ENCODE measurements at regions not wholly inside any gene's neighbourhood (a gene's known extent, or its start where the extent isn't known, plus 50 kb on each side); places are given as distances from the start of the nearest gene placed in this dataset.

DNA sequence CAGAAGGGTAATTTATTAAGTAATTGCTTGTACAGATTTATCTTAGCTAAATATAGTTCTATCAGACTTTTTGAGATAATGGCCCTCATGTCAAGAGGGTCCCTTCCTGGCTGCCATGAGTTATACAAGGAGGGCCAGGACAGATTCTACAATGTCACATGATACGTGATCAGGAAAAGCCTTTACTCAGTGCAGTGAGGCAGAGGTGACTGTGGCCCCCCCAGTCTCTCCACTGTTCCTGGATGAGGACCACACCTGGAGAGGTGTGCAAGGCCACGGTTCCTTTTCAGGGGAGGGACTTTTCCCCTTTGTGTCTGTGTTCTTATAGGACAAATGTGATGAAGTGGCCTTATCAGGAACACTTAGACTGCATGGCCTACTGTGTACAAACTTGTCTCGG lies 54.3 kb upstream of the LRCH1 start:
- H3K4me1 Mint-ChIP-seq (ENCODE audit: low read depth, unreplicated experiment): no peaks in the 10 kb centered on the region
- H3K27ac Mint-ChIP-seq (ENCODE audit: unreplicated experiment): no peak overlapping the region
- DNase-seq (ENCODE audit: low read depth) (no peak), FAIRE-seq (no peak)
- no peak overlapping the region for H3K27ac ChIP-seq (ENCODE audit: low read depth, low read length)
- H2AFZ ChIP-seq (ENCODE audit: low read depth, low read length): no peak overlapping the region
- H3K27me3 Mint-ChIP-seq (ENCODE audit: low read depth, unreplicated experiment): peaks cover 5% of the 10 kb centered on the region
- no peak overlapping the region for H3K4me3 ChIP-seq (ENCODE audit: insufficient read depth, low read depth, low read length)
- TF ChIP-seq EZH2 (IDR thresholded peaks at IDR 0.05; ENCODE audit: insufficient read depth, low read length): no peak
- TF ChIP-seq CTCF (IDR thresholded peaks at IDR 0.05; ENCODE audit: insufficient read depth, low read depth, low read length): no peak
- H3K9ac ChIP-seq (ENCODE audit: low read length): no peak overlapping the region
- no peak overlapping the region for H3K4me3 Mint-ChIP-seq (ENCODE audit: unreplicated experiment)
- no peaks in the 10 kb centered on the region for H3K9me3 ChIP-seq (ENCODE audit: insufficient read depth, low read depth, low read length)
- no peaks in the 10 kb centered on the region for H3K36me3 Mint-ChIP-seq (ENCODE audit: low read depth, unreplicated experiment)
- no peaks in the 10 kb centered on the region for H4K20me1 ChIP-seq (ENCODE audit: insufficient read depth, low read length)
- H3K4me1 ChIP-seq (ENCODE audit: insufficient read depth, low read length): no peaks in the 10 kb centered on the region
- H3K4me2 ChIP-seq (ENCODE audit: low read length): no peak overlapping the region
- no peaks in the 10 kb centered on the region for H3K27me3 ChIP-seq (ENCODE audit: insufficient read depth, low read length)
- H3K36me3 ChIP-seq (ENCODE audit: insufficient read depth, low read length): no peaks in the 10 kb centered on the region
- H3K79me2 ChIP-seq (ENCODE audit: insufficient read depth, low read length): no peaks in the 10 kb centered on the region
- H3K9me3 Mint-ChIP-seq (ENCODE audit: unreplicated experiment): no peaks in the 10 kb centered on the region

DNA sequence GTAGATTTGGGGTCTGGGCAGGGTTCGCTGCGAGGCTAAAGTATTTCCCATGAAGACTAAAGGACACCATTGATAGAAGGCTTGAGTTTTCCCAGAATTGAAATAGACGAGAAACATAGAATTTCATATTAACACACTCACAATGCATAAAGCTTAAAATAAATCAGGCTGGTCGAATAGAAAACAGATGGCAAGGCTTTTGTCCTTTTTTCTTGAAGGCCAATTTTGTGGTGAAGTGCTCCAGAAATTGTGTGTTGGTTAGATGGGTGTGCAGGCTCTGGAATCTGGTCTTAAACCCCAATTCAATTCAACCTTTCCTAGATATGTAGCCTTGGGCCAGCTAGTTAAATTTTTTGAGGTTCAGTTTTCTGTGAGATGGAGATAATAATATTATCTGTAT lies 56.9 kb upstream of the LRCH1 start:
- FAIRE-seq (no peak), DNase-seq (ENCODE audit: low read depth) (no peak)
- H3K27me3 ChIP-seq (ENCODE audit: insufficient read depth, low read length): no peaks in the 10 kb centered on the region
- no peaks in the 10 kb centered on the region for H3K79me2 ChIP-seq (ENCODE audit: insufficient read depth, low read length)
- no peak overlapping the region for H3K4me3 ChIP-seq (ENCODE audit: insufficient read depth, low read depth, low read length)
- H3K4me1 Mint-ChIP-seq (ENCODE audit: low read depth, unreplicated experiment): no peaks in the 10 kb centered on the region
- H3K4me1 ChIP-seq (ENCODE audit: insufficient read depth, low read length): no peaks in the 10 kb centered on the region
- no peak overlapping the region for H3K9ac ChIP-seq (ENCODE audit: low read length)
- H3K9me3 Mint-ChIP-seq (ENCODE audit: unreplicated experiment): no peaks in the 10 kb centered on the region
- H3K9me3 ChIP-seq (ENCODE audit: insufficient read depth, low read depth, low read length): no peaks in the 10 kb centered on the region
- peaks cover 5% of the 10 kb centered on the region for H3K27me3 Mint-ChIP-seq (ENCODE audit: low read depth, unreplicated experiment)
- no peak for TF ChIP-seq EZH2 (IDR thresholded peaks at IDR 0.05; ENCODE audit: insufficient read depth, low read length)
- no peak for TF ChIP-seq CTCF (IDR thresholded peaks at IDR 0.05; ENCODE audit: insufficient read depth, low read depth, low read length)
- H3K36me3 Mint-ChIP-seq (ENCODE audit: low read depth, unreplicated experiment): no peaks in the 10 kb centered on the region
- no peaks in the 10 kb centered on the region for H3K36me3 ChIP-seq (ENCODE audit: insufficient read depth, low read length)
- H3K4me3 Mint-ChIP-seq (ENCODE audit: unreplicated experiment): no peak overlapping the region
- no peak overlapping the region for H2AFZ ChIP-seq (ENCODE audit: low read depth, low read length)
- no peak overlapping the region for H3K27ac ChIP-seq (ENCODE audit: low read depth, low read length)
- no peaks in the 10 kb centered on the region for H4K20me1 ChIP-seq (ENCODE audit: insufficient read depth, low read length)
- H3K27ac Mint-ChIP-seq (ENCODE audit: unreplicated experiment): no peak overlapping the region
- no peak overlapping the region for H3K4me2 ChIP-seq (ENCODE audit: low read length)

DNA sequence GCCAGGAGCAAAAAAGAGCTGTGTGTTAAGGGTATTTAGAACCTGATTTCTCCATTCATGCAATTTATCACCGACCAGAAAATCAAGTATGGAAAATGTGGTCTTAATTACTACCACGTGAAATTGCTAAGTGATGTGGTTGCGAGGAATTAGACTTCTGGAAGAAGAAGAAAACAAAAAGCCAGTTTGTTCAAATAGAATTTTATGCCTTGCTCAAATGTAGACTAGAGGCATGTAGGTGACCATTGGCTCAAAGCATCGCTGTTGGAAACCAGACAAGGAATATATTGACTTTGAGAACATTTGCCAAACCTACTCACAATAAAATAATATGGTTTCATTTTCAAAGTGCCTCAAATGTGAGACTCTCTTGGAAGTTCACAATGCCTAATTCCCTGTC lies 57.3 kb upstream of the LRCH1 start:
- Mint-ChIP-seq H3K36me3 (ENCODE audit: low read depth, unreplicated experiment) (no peaks in the 10 kb centered on the region), H3K27ac (ENCODE audit: unreplicated experiment) (no peak overlapping the region), H3K9me3 (ENCODE audit: unreplicated experiment) (no peaks in the 10 kb centered on the region), H3K27me3 (ENCODE audit: low read depth, unreplicated experiment) (peaks cover 5% of the 10 kb centered on the region), H3K4me1 (ENCODE audit: low read depth, unreplicated experiment) (no peaks in the 10 kb centered on the region), H3K4me3 (ENCODE audit: unreplicated experiment) (no peak overlapping the region)
- DNase-seq (ENCODE audit: low read depth) (no peak), FAIRE-seq (no peak)
- H3K4me1 ChIP-seq (ENCODE audit: insufficient read depth, low read length): no peaks in the 10 kb centered on the region
- H3K27ac ChIP-seq (ENCODE audit: low read depth, low read length): no peak overlapping the region
- no peak for TF ChIP-seq EZH2 (IDR thresholded peaks at IDR 0.05; ENCODE audit: insufficient read depth, low read length)
- TF ChIP-seq CTCF (IDR thresholded peaks at IDR 0.05; ENCODE audit: insufficient read depth, low read depth, low read length): no peak
- no peaks in the 10 kb centered on the region for H3K9me3 ChIP-seq (ENCODE audit: insufficient read depth, low read depth, low read length)
- H3K4me2 ChIP-seq (ENCODE audit: low read length): no peak overlapping the region
- H3K36me3 ChIP-seq (ENCODE audit: insufficient read depth, low read length): no peaks in the 10 kb centered on the region
- no peak overlapping the region for H3K4me3 ChIP-seq (ENCODE audit: insufficient read depth, low read depth, low read length)
- H2AFZ ChIP-seq (ENCODE audit: low read depth, low read length): no peak overlapping the region
- H3K27me3 ChIP-seq (ENCODE audit: insufficient read depth, low read length): no peaks in the 10 kb centered on the region
- no peaks in the 10 kb centered on the region for H4K20me1 ChIP-seq (ENCODE audit: insufficient read depth, low read length)
- no peak overlapping the region for H3K9ac ChIP-seq (ENCODE audit: low read length)
- no peaks in the 10 kb centered on the region for H3K79me2 ChIP-seq (ENCODE audit: insufficient read depth, low read length)
